HK-2 (cell line): ENCODE measurements at regions not wholly inside any gene's neighbourhood (a gene's known extent, or its start where the extent isn't known, plus 50 kb on each side); places are given as distances from the start of the nearest gene placed in this dataset.
"Not testable (repeated sequence)": the region's sequence is repeated elsewhere in the genome, so short reads cannot be mapped to it uniquely, and the experiment has no call there.

Experiments used
- DNase-seq: peaks from one replicate; pipeline ENCODE4 v3.0.0-alpha.2; 2018; ENCODE audit not compliant: unreplicated experiment

- not testable (repeated sequence) for DNase-seq
Measured at GRCh38 chr2:89756616-89757015, 1065.1 kb downstream of the RPIA start.

- DNase-seq = not testable (repeated sequence)
Measured at GRCh38 chr2:89758332-89759026, 1067.0 kb downstream of the RPIA start.

GRCh38 chr2:89760762-89761161 is 1069.3 kb downstream of the RPIA start:
- not testable (repeated sequence) for DNase-seq

GRCh38 chr2:89761171-89761570 is 1069.7 kb downstream of the RPIA start:
- not testable (repeated sequence) for DNase-seq

GRCh38 chr2:89761863-89762262 is 1070.4 kb downstream of the RPIA start:
- not testable (repeated sequence) for DNase-seq

GRCh38 chr2:89762461-89763253 is 1071.2 kb downstream of the RPIA start:
- DNase-seq = not testable (repeated sequence)

- no peak for DNase-seq
Measured at GRCh38 chr2:89763254-89763580, 1071.7 kb downstream of the RPIA start.

- no peak for DNase-seq
Measured at GRCh38 chr2:89763581-89764485, 1072.4 kb downstream of the RPIA start.

GRCh38 chr2:89764571-89765360 is 1073.3 kb downstream of the RPIA start:
- not testable (repeated sequence) for DNase-seq

GRCh38 chr2:89765361-89765718 is 1073.9 kb downstream of the RPIA start:
- not testable (repeated sequence) for DNase-seq

- DNase-seq = not testable (repeated sequence)
Measured at GRCh38 chr2:89766141-89766990, 1074.9 kb downstream of the RPIA start.

GRCh38 chr2:89767058-89767457 is 1075.6 kb downstream of the RPIA start:
- not testable (repeated sequence) for DNase-seq

GRCh38 chr2:89767572-89768435 is 1076.3 kb downstream of the RPIA start:
- no peak for DNase-seq

- no peak for DNase-seq
Measured at GRCh38 chr2:89775885-89776284, 1084.4 kb downstream of the RPIA start.

GRCh38 chr2:89780318-89780717 is 1088.8 kb downstream of the RPIA start:
- DNase-seq = no peak

GRCh38 chr2:89781962-89782361 is 1090.5 kb downstream of the RPIA start:
- DNase-seq = no peak

- no peak for DNase-seq
Measured at GRCh38 chr2:89784960-89785359, 1093.5 kb downstream of the RPIA start.

- not testable (repeated sequence) for DNase-seq
Measured at GRCh38 chr2:89785528-89785927, 1094.1 kb downstream of the RPIA start.

- not testable (repeated sequence) for DNase-seq
Measured at GRCh38 chr2:89786642-89787041, 1095.2 kb downstream of the RPIA start.
